Naive thymus-derived CD4-positive, alpha-beta T cell (primary cell): ENCODE measurements at regions not wholly inside any gene's neighbourhood (a gene's known extent, or its start where the extent isn't known, plus 50 kb on each side); places are given as distances from the start of the nearest gene placed in this dataset.

Source experiments
- ATAC-seq: fragments of 150-1000 bp; cut with Tn5 transposase; 2 replicates; pipeline ENCODE4 v1.10.0; 2021; ENCODE audit warnings: mild to moderate bottlenecking, moderate library complexity
- CTCF ChIA-PET: fragments of 350-600 bp; sonication (Branson Sonifier 250); formaldehyde crosslinking; loops from one replicate; lab custom pipeline; 2021; ENCODE audit warnings: antibody characterized with exemption; lab: Charles Lee
- POLR2A ChIA-PET: fragments of 350-600 bp; sonication (Branson Sonifier 250); formaldehyde crosslinking; loops from one replicate; lab custom pipeline; 2021; ENCODE audit warnings: antibody characterized with exemption, inconsistent platforms; lab: Charles Lee
- DNase-seq, 9 donors: peaks; one replicate each; pipeline versions ENCODE4 v3.0.0 to v3.0.0-alpha.2; 2020 to 2022; ENCODE audit warnings: mixed read lengths in 1 of 9
- H3K27ac ChIP-seq: one replicate; pipeline ENCODE4 v1.7.0; 2013; ENCODE audit warnings: mild to moderate bottlenecking, low read depth, low read length, moderate library complexity
- H3K27me3 ChIP-seq, 2 donors: one replicate each; pipeline ENCODE4 v1.7.0; 2013; ENCODE audit warnings: low read length in 2 of 2, mild to moderate bottlenecking in 2 of 2, moderate library complexity in 2 of 2; ENCODE audit not compliant: control insufficient read depth in 2 of 2, insufficient read depth in 2 of 2
- H3K36me3 ChIP-seq, 3 experiments: 1 replicate in 2 of 3; 2 replicates in 1 of 3; pipeline ENCODE4 v1.7.0; 2013; ENCODE audit warnings: low read length in 3 of 3, mild to moderate bottlenecking in 3 of 3, moderate library complexity in 1 of 3; ENCODE audit not compliant: insufficient read depth in 3 of 3, control insufficient read depth in 2 of 3
- H3K4me1 ChIP-seq, 2 donors: one replicate each; pipeline ENCODE4 v1.7.0; 2013; ENCODE audit warnings: low read length in 2 of 2, mild to moderate bottlenecking in 2 of 2, moderate library complexity in 1 of 2; ENCODE audit not compliant: control insufficient read depth in 2 of 2, insufficient read depth in 2 of 2
- H3K4me3 ChIP-seq: 2 replicates; pipeline ENCODE4 v1.7.0; 2013; ENCODE audit warnings: mild to moderate bottlenecking, low read length
- H3K9me3 ChIP-seq, 3 experiments: 1 replicate in 2 of 3; 2 replicates in 1 of 3; pipeline ENCODE4 v1.7.0; 2013; ENCODE audit warnings: low read length in 3 of 3; ENCODE audit not compliant: control insufficient read depth in 2 of 3
- H3K27ac Mint-ChIP-seq, 9 donors: one replicate each; pipeline ENCODE4 v1.8.0; 2020 to 2022; ENCODE audit warnings: mixed read lengths in 9 of 9, mild to moderate bottlenecking in 8 of 9, moderate library complexity in 5 of 9, inconsistent platforms in 2 of 9
- H3K27me3 Mint-ChIP-seq, 5 donors: one replicate each; pipeline ENCODE4 v1.8.0; 2021 to 2022; ENCODE audit warnings: mixed read lengths in 5 of 5, mild to moderate bottlenecking in 1 of 5
- H3K36me3 Mint-ChIP-seq, 5 donors: one replicate each; pipeline ENCODE4 v1.8.0; 2020 to 2022; ENCODE audit warnings: mixed read lengths in 5 of 5, mild to moderate bottlenecking in 3 of 5, inconsistent platforms in 1 of 5
- H3K4me1 Mint-ChIP-seq, 7 donors: one replicate each; pipeline ENCODE4 v1.8.0; 2020 to 2022; ENCODE audit warnings: mixed read lengths in 7 of 7, mild to moderate bottlenecking in 3 of 7, inconsistent platforms in 1 of 7
- H3K4me3 Mint-ChIP-seq, 10 donors: one replicate each; pipeline ENCODE4 v1.8.0; 2020 to 2022; ENCODE audit warnings: mild to moderate bottlenecking in 10 of 10, mixed read lengths in 10 of 10, moderate library complexity in 6 of 10, inconsistent platforms in 2 of 10
- H3K9me3 Mint-ChIP-seq, 11 donors: one replicate each; pipeline ENCODE4 v1.8.0; 2020 to 2022; ENCODE audit warnings: mixed read lengths in 11 of 11, mild to moderate bottlenecking in 4 of 11, inconsistent platforms in 1 of 11, moderate library complexity in 1 of 11
- intact Hi-C, 2 donors: fragments of 100-400 bp; cut with micrococcal nuclease; formaldehyde crosslinking; loops; one replicate each; pipeline ENCODE4 v1.15.1; 2023

DNA sequence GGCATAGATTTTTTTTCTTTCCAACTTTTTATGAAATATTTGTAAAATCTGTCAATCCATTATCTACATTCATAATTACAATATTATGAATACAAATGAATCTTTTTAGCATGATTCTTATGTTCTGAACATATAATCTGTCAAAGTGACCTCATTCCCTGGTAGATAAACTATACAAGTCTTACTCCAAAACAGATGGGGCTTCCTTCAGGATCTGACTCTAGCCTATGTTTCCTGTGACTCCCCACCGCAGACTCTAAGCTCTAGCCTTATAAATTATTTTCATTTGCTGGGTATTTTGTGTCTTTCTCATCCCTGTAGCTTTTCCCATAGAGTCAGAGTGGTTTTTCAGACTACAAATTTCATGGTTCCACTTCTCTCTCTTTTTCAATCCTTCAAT, 202.1 kb upstream of the KITLG start:
- no peaks in the 10 kb centered on the region for H3K4me1 ChIP-seq
- Mint-ChIP-seq H3K27ac (no peak overlapping the region), H3K4me3 (no peak overlapping the region), H3K36me3 (no peaks in the 10 kb centered on the region), H3K9me3 (peaks cover 0 to 5% (median 0%) of the 10 kb centered on the region in 11 donors), H3K27me3 (no peaks in the 10 kb centered on the region), H3K4me1 (no peaks in the 10 kb centered on the region)
- ChIA-PET CTCF (no interaction called here), POLR2A (interaction anchor here (0.7 kb wide), 1 partner anchor 15 kb away, joined by 3 read pairs; no protein-coding TSS in a partner anchor)
- H3K27me3 ChIP-seq, result no peaks in the 10 kb centered on the region
- H3K36me3 ChIP-seq, result no peaks in the 10 kb centered on the region
- intact Hi-C loops, result no loop called here
- H3K9me3 ChIP-seq, result no peaks in the 10 kb centered on the region
- no peak for DNase-seq
- H3K4me3 ChIP-seq, result no peak overlapping the region
- no peak for ATAC-seq
- H3K27ac ChIP-seq, result no peak overlapping the region

GRCh38 chr12:88781909-88782308, 201.6 kb upstream of the KITLG start:
- Mint-ChIP-seq H3K4me1 (no peaks in the 10 kb centered on the region), H3K27ac (no peak overlapping the region), H3K27me3 (no peaks in the 10 kb centered on the region), H3K4me3 (no peak overlapping the region), H3K9me3 (peaks cover 0 to 5% (median 0%) of the 10 kb centered on the region in 11 donors), H3K36me3 (no peaks in the 10 kb centered on the region)
- Histone ChIP-seq H3K36me3 (no peaks in the 10 kb centered on the region), H3K27ac (no peak overlapping the region), H3K4me1 (no peaks in the 10 kb centered on the region), H3K27me3 (no peaks in the 10 kb centered on the region), H3K4me3 (no peak overlapping the region), H3K9me3 (no peaks in the 10 kb centered on the region)
- POLR2A ChIA-PET, result interaction anchor here (0.7 kb wide), 1 partner anchor 16 kb away, joined by 3 read pairs; no protein-coding TSS in a partner anchor
- CTCF ChIA-PET, result no interaction called here
- intact Hi-C loops, result no loop called here
- ATAC-seq (no peak), DNase-seq (no peak)

- H3K4me1 ChIP-seq, result no peaks in the 10 kb centered on the region
- H3K9me3 Mint-ChIP-seq, result peaks cover 0 to 5% (median 0%) of the 10 kb centered on the region in 11 donors
- intact Hi-C loops, result no loop called here
- ATAC-seq (no peak), DNase-seq (no peak)
- no peak overlapping the region for H3K4me3 ChIP-seq
- ChIA-PET POLR2A (no interaction called here), CTCF (no interaction called here)
- H3K4me1 Mint-ChIP-seq, result no peaks in the 10 kb centered on the region
- H3K4me3 Mint-ChIP-seq, result no peak overlapping the region
- no peaks in the 10 kb centered on the region for H3K27me3 ChIP-seq
- H3K27ac ChIP-seq, result no peak overlapping the region
- H3K36me3 ChIP-seq, result no peaks in the 10 kb centered on the region
- no peaks in the 10 kb centered on the region for H3K27me3 Mint-ChIP-seq
- no peak overlapping the region for H3K27ac Mint-ChIP-seq
- H3K36me3 Mint-ChIP-seq, result no peaks in the 10 kb centered on the region
- no peaks in the 10 kb centered on the region for H3K9me3 ChIP-seq
Observed at GRCh38 chr12:88778064-88778463, 197.8 kb upstream of the KITLG start.

DNA sequence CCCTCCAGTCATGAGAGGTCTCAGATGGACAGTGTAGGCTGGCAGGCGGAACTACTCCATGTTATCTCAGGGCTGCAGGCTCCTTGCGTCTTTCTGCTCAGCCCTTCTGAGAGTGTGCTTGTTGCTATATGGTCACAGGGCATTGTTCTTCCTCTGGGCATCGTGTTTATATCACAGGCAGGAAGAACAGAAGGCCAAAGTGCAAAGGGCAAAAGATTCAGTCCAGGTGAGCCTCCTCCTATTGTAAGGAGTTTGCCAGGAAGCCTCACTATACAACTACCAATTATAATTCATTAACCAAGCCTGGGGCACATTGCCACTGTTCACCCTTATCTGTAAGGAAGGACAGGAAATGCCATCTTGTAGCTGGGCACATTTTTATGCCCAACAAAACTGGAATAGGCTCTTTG, 195.5 kb upstream of the KITLG start:
- no peaks in the 10 kb centered on the region for H3K9me3 ChIP-seq
- Mint-ChIP-seq H3K4me1 (no peaks in the 10 kb centered on the region), H3K27ac (no peak overlapping the region), H3K9me3 (peaks cover 0 to 3% (median 0%) of the 10 kb centered on the region in 11 donors), H3K27me3 (no peaks in the 10 kb centered on the region), H3K4me3 (no peak overlapping the region), H3K36me3 (no peaks in the 10 kb centered on the region)
- H3K36me3 ChIP-seq, result no peaks in the 10 kb centered on the region
- DNase-seq (no peak), ATAC-seq (no peak)
- H3K4me3 ChIP-seq, result no peak overlapping the region
- H3K27me3 ChIP-seq, result no peaks in the 10 kb centered on the region
- H3K27ac ChIP-seq, result no peak overlapping the region
- POLR2A ChIA-PET, result no interaction called here
- CTCF ChIA-PET, result no interaction called here
- H3K4me1 ChIP-seq, result no peaks in the 10 kb centered on the region
- intact Hi-C loops, result no loop called here

DNA sequence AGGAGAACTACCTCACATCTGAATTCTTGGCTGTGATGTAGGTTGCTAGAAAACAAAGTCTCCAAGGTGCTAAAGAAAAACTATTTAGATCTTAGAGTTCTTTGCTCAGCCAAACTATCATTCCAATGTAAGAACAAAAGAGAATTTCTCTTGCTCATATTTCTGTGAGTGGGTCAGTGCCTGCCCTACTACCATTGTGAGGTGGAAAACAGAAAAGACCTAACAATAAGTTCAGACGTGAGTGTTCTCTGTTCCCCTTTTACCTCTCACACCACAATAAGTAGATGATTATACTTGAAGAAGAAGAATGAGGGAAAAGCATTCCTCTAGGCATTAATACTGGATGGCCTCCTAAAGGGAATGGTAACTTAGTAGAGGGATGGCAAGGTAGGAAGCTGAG, 187.4 kb upstream of the KITLG start:
- CTCF ChIA-PET, result no interaction called here
- H3K27me3 Mint-ChIP-seq, result no peaks in the 10 kb centered on the region

GRCh38 chr12:88764781-88765480, 184.7 kb upstream of the KITLG start:
- no peak overlapping the region for H3K27ac ChIP-seq
- DNase-seq, result no peak
- intact Hi-C loops, result no loop called here
- H3K36me3 ChIP-seq, result no peaks in the 10 kb centered on the region
- Mint-ChIP-seq H3K27me3 (no peaks in the 10 kb centered on the region), H3K4me3 (no peak overlapping the region), H3K36me3 (no peaks in the 10 kb centered on the region), H3K9me3 (peaks cover 0 to 17% (median 0%) of the 10 kb centered on the region in 11 donors), H3K4me1 (no peaks in the 10 kb centered on the region), H3K27ac (no peak overlapping the region)
- no peaks in the 10 kb centered on the region for H3K9me3 ChIP-seq
- no peak overlapping the region for H3K4me3 ChIP-seq
- no peaks in the 10 kb centered on the region for H3K27me3 ChIP-seq
- ChIA-PET CTCF (no interaction called here), POLR2A (no interaction called here)
- no peaks in the 10 kb centered on the region for H3K4me1 ChIP-seq
- no peak for ATAC-seq

More for the DNA sequence above, 187.4 kb upstream of the KITLG start:
- ATAC-seq (no peak), DNase-seq (no peak)
- Histone ChIP-seq H3K4me1 (no peaks in the 10 kb centered on the region), H3K9me3 (no peaks in the 10 kb centered on the region), H3K36me3 (no peaks in the 10 kb centered on the region), H3K4me3 (no peak overlapping the region), H3K27me3 (no peaks in the 10 kb centered on the region), H3K27ac (no peak overlapping the region)
- H3K9me3 Mint-ChIP-seq, result peaks cover 0 to 14% (median 0%) of the 10 kb centered on the region in 11 donors
- POLR2A ChIA-PET, result no interaction called here
- intact Hi-C loops, result no loop called here
- H3K27ac Mint-ChIP-seq, result no peak overlapping the region
- H3K36me3 Mint-ChIP-seq, result no peaks in the 10 kb centered on the region
- H3K4me3 Mint-ChIP-seq, result no peak overlapping the region
- no peaks in the 10 kb centered on the region for H3K4me1 Mint-ChIP-seq

- Histone ChIP-seq H3K27me3 (no peaks in the 10 kb centered on the region), H3K4me3 (no peak overlapping the region), H3K27ac (no peak overlapping the region), H3K36me3 (no peaks in the 10 kb centered on the region), H3K9me3 (no peaks in the 10 kb centered on the region), H3K4me1 (no peaks in the 10 kb centered on the region)
- peaks cover 0 to 10% (median 0%) of the 10 kb centered on the region in 11 donors for H3K9me3 Mint-ChIP-seq
- CTCF ChIA-PET, result no interaction called here
- H3K4me1 Mint-ChIP-seq, result no peaks in the 10 kb centered on the region
- no peaks in the 10 kb centered on the region for H3K36me3 Mint-ChIP-seq
- no peak overlapping the region for H3K4me3 Mint-ChIP-seq
- intact Hi-C loops, result no loop called here
- POLR2A ChIA-PET, result no interaction called here
- ATAC-seq (no peak), DNase-seq (no peak)
- H3K27me3 Mint-ChIP-seq, result no peaks in the 10 kb centered on the region
- H3K27ac Mint-ChIP-seq, result no peak overlapping the region
Observed at GRCh38 chr12:88763536-88764100, 183.3 kb upstream of the KITLG start.
